GM19463 (cell line): ENCODE measurements at regions not wholly inside any gene's neighbourhood (a gene's known extent, or its start where the extent isn't known, plus 50 kb on each side); places are given as distances from the start of the nearest gene placed in this dataset.
"Not testable (repeated sequence)": the region's sequence is repeated elsewhere in the genome, so short reads cannot be mapped to it uniquely, and the experiment has no call there.

Experiments
- ATAC-seq: cut with Tn5 transposase; IDR thresholded peaks from one replicate; pipeline ENCODE4 v1.9.1; 2021; ENCODE audit warnings: mild to moderate bottlenecking, moderate library complexity; ENCODE audit not compliant: unreplicated experiment

- no peak for ATAC-seq
These were observed 509.1 kb downstream of the PCNX1 start for GRCh38 chr14:71416392-71416791.

GRCh38 chr14:71418532-71419245 lies 511.4 kb downstream of the PCNX1 start:
- no peak for ATAC-seq

GRCh38 chr14:71423481-71423880 lies 508.7 kb upstream of the RGS6 start:
- ATAC-seq = no peak

GRCh38 chr14:71424941-71425340 lies 507.3 kb upstream of the RGS6 start:
- ATAC-seq = no peak

- no peak for ATAC-seq
These were observed 506.2 kb upstream of the RGS6 start for GRCh38 chr14:71426001-71426400.

- no peak for ATAC-seq
These were observed 502.3 kb upstream of the RGS6 start for GRCh38 chr14:71429902-71430301.

GRCh38 chr14:71430321-71430677 lies 501.9 kb upstream of the RGS6 start:
- no peak for ATAC-seq

- no peak for ATAC-seq
These were observed 501.4 kb upstream of the RGS6 start for GRCh38 chr14:71430678-71431376.

GRCh38 chr14:71432334-71433110 lies 499.7 kb upstream of the RGS6 start:
- ATAC-seq = no peak

- no peak for ATAC-seq
These were observed 498.9 kb upstream of the RGS6 start for GRCh38 chr14:71433303-71433702.

- not testable (repeated sequence) for ATAC-seq
These were observed 496.6 kb upstream of the RGS6 start for GRCh38 chr14:71435641-71436040.

GRCh38 chr14:71437870-71438269 lies 494.4 kb upstream of the RGS6 start:
- no peak for ATAC-seq

GRCh38 chr14:71438684-71439083 lies 493.5 kb upstream of the RGS6 start:
- no peak for ATAC-seq

- ATAC-seq = no peak
These were observed 491.1 kb upstream of the RGS6 start for GRCh38 chr14:71441126-71441525.

GRCh38 chr14:71444030-71444822 lies 488.0 kb upstream of the RGS6 start:
- ATAC-seq = no peak

GRCh38 chr14:71448431-71449315 lies 483.6 kb upstream of the RGS6 start:
- ATAC-seq = no peak

- no peak for ATAC-seq
These were observed 482.7 kb upstream of the RGS6 start for GRCh38 chr14:71449316-71450055.

GRCh38 chr14:71451501-71451900 lies 480.7 kb upstream of the RGS6 start:
- ATAC-seq = no peak

- ATAC-seq = no peak
These were observed 479.7 kb upstream of the RGS6 start for GRCh38 chr14:71452539-71452938.
